Keratinocyte (primary cell): ENCODE measurements at regions not wholly inside any gene's neighbourhood (a gene's known extent, or its start where the extent isn't known, plus 50 kb on each side); places are given as distances from the start of the nearest gene placed in this dataset.

Experiments
- EZH2 ChIP-seq: IDR thresholded peaks from one replicate; pipeline ENCODE4 v1.6.1; 2012; ENCODE audit warnings: inconsistent platforms, mild to moderate bottlenecking, low read length, moderate library complexity
- TF ChIP-seq, protein P1 (sequence below), 3 experiments: IDR thresholded peaks in 1 of 3; conservative IDR thresholded peaks in 1 of 3; optimal IDR thresholded peaks in 1 of 3; 2 replicates in 2 of 3; 3 replicates in 1 of 3; pipeline versions ENCODE3 to v1.5.1; 2011; ENCODE audit warnings: low read length in 3 of 3, mild to moderate bottlenecking in 3 of 3, moderate library complexity in 2 of 3, control low read depth in 1 of 3, inconsistent platforms in 1 of 3; ENCODE audit not compliant: insufficient read depth in 2 of 3; ENCODE audit errors: extremely low read depth in 1 of 3

DNA sequence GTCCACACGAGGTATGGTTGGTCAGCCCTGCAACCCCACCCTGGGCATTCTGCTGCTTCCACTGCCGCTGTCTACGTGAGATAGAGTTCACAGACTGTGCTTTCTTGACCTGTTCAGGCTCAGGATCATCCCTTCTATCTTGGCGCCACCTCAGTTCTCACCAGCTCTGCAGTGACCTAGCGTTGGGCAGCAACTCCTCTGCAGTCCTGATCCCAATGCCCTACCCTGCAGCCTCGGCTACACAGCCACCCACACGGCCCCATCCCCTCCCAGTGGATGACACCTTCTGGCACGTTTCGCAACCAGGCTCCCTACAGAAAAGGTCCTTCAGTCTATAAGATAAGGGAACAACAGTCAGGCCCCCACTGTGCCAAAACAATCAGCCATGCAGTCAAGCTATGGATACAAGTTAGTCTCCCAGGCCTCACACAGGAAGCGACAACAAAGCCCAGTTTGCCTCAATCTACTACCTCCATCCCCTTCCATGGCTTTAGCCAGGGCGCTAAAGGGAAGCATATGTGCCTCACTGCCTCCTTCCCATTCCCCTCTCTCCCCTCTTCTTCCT is 317.9 kb upstream of the PKDCC start:
- TF ChIP-seq EZH2 = no peak
- TF ChIP-seq, protein P1, sequence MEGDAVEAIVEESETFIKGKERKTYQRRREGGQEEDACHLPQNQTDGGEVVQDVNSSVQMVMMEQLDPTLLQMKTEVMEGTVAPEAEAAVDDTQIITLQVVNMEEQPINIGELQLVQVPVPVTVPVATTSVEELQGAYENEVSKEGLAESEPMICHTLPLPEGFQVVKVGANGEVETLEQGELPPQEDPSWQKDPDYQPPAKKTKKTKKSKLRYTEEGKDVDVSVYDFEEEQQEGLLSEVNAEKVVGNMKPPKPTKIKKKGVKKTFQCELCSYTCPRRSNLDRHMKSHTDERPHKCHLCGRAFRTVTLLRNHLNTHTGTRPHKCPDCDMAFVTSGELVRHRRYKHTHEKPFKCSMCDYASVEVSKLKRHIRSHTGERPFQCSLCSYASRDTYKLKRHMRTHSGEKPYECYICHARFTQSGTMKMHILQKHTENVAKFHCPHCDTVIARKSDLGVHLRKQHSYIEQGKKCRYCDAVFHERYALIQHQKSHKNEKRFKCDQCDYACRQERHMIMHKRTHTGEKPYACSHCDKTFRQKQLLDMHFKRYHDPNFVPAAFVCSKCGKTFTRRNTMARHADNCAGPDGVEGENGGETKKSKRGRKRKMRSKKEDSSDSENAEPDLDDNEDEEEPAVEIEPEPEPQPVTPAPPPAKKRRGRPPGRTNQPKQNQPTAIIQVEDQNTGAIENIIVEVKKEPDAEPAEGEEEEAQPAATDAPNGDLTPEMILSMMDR (optimal IDR thresholded peaks at IDR 0.05 in 1 of 3, IDR thresholded peaks at IDR 0.05 in 1 of 3, conservative IDR thresholded peaks at IDR 0.05 in 1 of 3; ENCODE audit: extremely low read depth in 1 of 3, insufficient read depth in 2 of 3, low read length in 3 of 3) = no peak
